ENCODE measurements at regions not wholly inside any gene's neighbourhood (a gene's known extent, or its start where the extent isn't known, plus 50 kb on each side); places are given as distances from the start of the nearest gene placed in this dataset.
"Not testable (repeated sequence)": the region's sequence is repeated elsewhere in the genome, so short reads cannot be mapped to it uniquely, and the experiment has no call there.

GRCh38 chr7:24372961-24373955 is 89.3 kb downstream of the NPY start:
- Histone ChIP-seq H3K4me3 (ENCODE audit: low read length) (no peak overlapping the region), H3K9me3 (ENCODE audit: control insufficient read depth, low read length) (no peaks in the 10 kb centered on the region), H3K4me1 (ENCODE audit: control insufficient read depth, insufficient read depth, low read length) (peaks cover 13% of the 10 kb centered on the region), H3K27me3 (replicated peaks; ENCODE audit: control insufficient read depth, insufficient read depth, low read length) (peaks cover 31% of the 10 kb centered on the region), H3K36me3 (ENCODE audit: control insufficient read depth, insufficient read depth, low read length, severe bottlenecking) (no peaks in the 10 kb centered on the region), H3K9ac (ENCODE audit: low read length) (no peak overlapping the region)
- DNase-seq (ENCODE audit: low read depth): no peak

- H3K9me3 ChIP-seq (ENCODE audit: control insufficient read depth, low read length): no peaks in the 10 kb centered on the region
- no peak overlapping the region for H3K4me3 ChIP-seq (ENCODE audit: low read length)
- peaks cover 22% of the 10 kb centered on the region for H3K27me3 ChIP-seq (replicated peaks; ENCODE audit: control insufficient read depth, insufficient read depth, low read length)
- DNase-seq (ENCODE audit: low read depth): peak; percentile 27
- no peak overlapping the region for H3K9ac ChIP-seq (ENCODE audit: low read length)
- no peaks in the 10 kb centered on the region for H3K4me1 ChIP-seq (ENCODE audit: control insufficient read depth, insufficient read depth, low read length)
- H3K36me3 ChIP-seq (ENCODE audit: control insufficient read depth, insufficient read depth, low read length, severe bottlenecking): no peaks in the 10 kb centered on the region
Measured at GRCh38 chr7:24378871-24379616, 95.1 kb downstream of the NPY start.

- Histone ChIP-seq H3K4me3 (ENCODE audit: low read length) (no peak overlapping the region), H3K9ac (ENCODE audit: low read length) (no peak overlapping the region), H3K4me1 (ENCODE audit: control insufficient read depth, insufficient read depth, low read length) (no peaks in the 10 kb centered on the region), H3K9me3 (ENCODE audit: control insufficient read depth, low read length) (no peaks in the 10 kb centered on the region), H3K27me3 (replicated peaks; ENCODE audit: control insufficient read depth, insufficient read depth, low read length) (peaks cover 4% of the 10 kb centered on the region), H3K36me3 (ENCODE audit: control insufficient read depth, insufficient read depth, low read length, severe bottlenecking) (no peaks in the 10 kb centered on the region)
- peak; percentile 21 for DNase-seq (ENCODE audit: low read depth)
Measured at GRCh38 chr7:24381894-24382505, 98.0 kb downstream of the NPY start.

- H3K9me3 ChIP-seq (ENCODE audit: control insufficient read depth, low read length): no peaks in the 10 kb centered on the region
- no peak overlapping the region for H3K4me3 ChIP-seq (ENCODE audit: low read length)
- H3K4me1 ChIP-seq (ENCODE audit: control insufficient read depth, insufficient read depth, low read length): no peaks in the 10 kb centered on the region
- DNase-seq (ENCODE audit: low read depth): no peak
- peaks cover 4% of the 10 kb centered on the region for H3K27me3 ChIP-seq (replicated peaks; ENCODE audit: control insufficient read depth, insufficient read depth, low read length)
- H3K36me3 ChIP-seq (ENCODE audit: control insufficient read depth, insufficient read depth, low read length, severe bottlenecking): no peaks in the 10 kb centered on the region
- H3K9ac ChIP-seq (ENCODE audit: low read length): no peak overlapping the region
Measured at GRCh38 chr7:24383055-24383454, 99.1 kb downstream of the NPY start.

- H3K4me1 ChIP-seq (ENCODE audit: control insufficient read depth, insufficient read depth, low read length): no peaks in the 10 kb centered on the region
- peaks cover 4% of the 10 kb centered on the region for H3K27me3 ChIP-seq (replicated peaks; ENCODE audit: control insufficient read depth, insufficient read depth, low read length)
- no peak for DNase-seq (ENCODE audit: low read depth)
- no peaks in the 10 kb centered on the region for H3K9me3 ChIP-seq (ENCODE audit: control insufficient read depth, low read length)
- H3K9ac ChIP-seq (ENCODE audit: low read length): no peak overlapping the region
- no peaks in the 10 kb centered on the region for H3K36me3 ChIP-seq (ENCODE audit: control insufficient read depth, insufficient read depth, low read length, severe bottlenecking)
- H3K4me3 ChIP-seq (ENCODE audit: low read length): no peak overlapping the region
Measured at GRCh38 chr7:24384362-24385030, 100.5 kb downstream of the NPY start.

- Histone ChIP-seq H3K9me3 (ENCODE audit: control insufficient read depth, low read length) (no peaks in the 10 kb centered on the region), H3K4me3 (ENCODE audit: low read length) (no peak overlapping the region), H3K9ac (ENCODE audit: low read length) (no peak overlapping the region), H3K27me3 (replicated peaks; ENCODE audit: control insufficient read depth, insufficient read depth, low read length) (peaks cover 19% of the 10 kb centered on the region), H3K36me3 (ENCODE audit: control insufficient read depth, insufficient read depth, low read length, severe bottlenecking) (no peaks in the 10 kb centered on the region), H3K4me1 (ENCODE audit: control insufficient read depth, insufficient read depth, low read length) (no peaks in the 10 kb centered on the region)
- DNase-seq (ENCODE audit: low read depth): no peak
Measured at GRCh38 chr7:24388212-24388611, 104.2 kb downstream of the NPY start.

- H3K27me3 ChIP-seq (replicated peaks; ENCODE audit: control insufficient read depth, insufficient read depth, low read length): peaks cover 19% of the 10 kb centered on the region
- H3K4me3 ChIP-seq (ENCODE audit: low read length): no peak overlapping the region
- DNase-seq (ENCODE audit: low read depth): no peak
- no peaks in the 10 kb centered on the region for H3K4me1 ChIP-seq (ENCODE audit: control insufficient read depth, insufficient read depth, low read length)
- H3K9ac ChIP-seq (ENCODE audit: low read length): no peak overlapping the region
- H3K9me3 ChIP-seq (ENCODE audit: control insufficient read depth, low read length): no peaks in the 10 kb centered on the region
- no peaks in the 10 kb centered on the region for H3K36me3 ChIP-seq (ENCODE audit: control insufficient read depth, insufficient read depth, low read length, severe bottlenecking)
Measured at GRCh38 chr7:24390376-24391157, 106.6 kb downstream of the NPY start.

- no peaks in the 10 kb centered on the region for H3K36me3 ChIP-seq (ENCODE audit: control insufficient read depth, insufficient read depth, low read length, severe bottlenecking)
- DNase-seq (ENCODE audit: low read depth): no peak
- H3K4me1 ChIP-seq (ENCODE audit: control insufficient read depth, insufficient read depth, low read length): no peaks in the 10 kb centered on the region
- peaks cover 19% of the 10 kb centered on the region for H3K27me3 ChIP-seq (replicated peaks; ENCODE audit: control insufficient read depth, insufficient read depth, low read length)
- H3K9me3 ChIP-seq (ENCODE audit: control insufficient read depth, low read length): no peaks in the 10 kb centered on the region
- no peak overlapping the region for H3K9ac ChIP-seq (ENCODE audit: low read length)
- no peak overlapping the region for H3K4me3 ChIP-seq (ENCODE audit: low read length)
Measured at GRCh38 chr7:24392774-24393173, 108.8 kb downstream of the NPY start.

GRCh38 chr7:24395512-24395911 is 111.5 kb downstream of the NPY start:
- H3K36me3 ChIP-seq (ENCODE audit: control insufficient read depth, insufficient read depth, low read length, severe bottlenecking): no peaks in the 10 kb centered on the region
- no peak overlapping the region for H3K4me3 ChIP-seq (ENCODE audit: low read length)
- DNase-seq (ENCODE audit: low read depth): no peak
- H3K9ac ChIP-seq (ENCODE audit: low read length): no peak overlapping the region
- no peaks in the 10 kb centered on the region for H3K9me3 ChIP-seq (ENCODE audit: control insufficient read depth, low read length)
- H3K27me3 ChIP-seq (replicated peaks; ENCODE audit: control insufficient read depth, insufficient read depth, low read length): peaks cover 10% of the 10 kb centered on the region
- no peaks in the 10 kb centered on the region for H3K4me1 ChIP-seq (ENCODE audit: control insufficient read depth, insufficient read depth, low read length)

GRCh38 chr7:24396387-24396786 is 112.4 kb downstream of the NPY start:
- H3K27me3 ChIP-seq (replicated peaks; ENCODE audit: control insufficient read depth, insufficient read depth, low read length); H3K9me3 ChIP-seq (ENCODE audit: control insufficient read depth, low read length); DNase-seq (ENCODE audit: low read depth); H3K4me1 ChIP-seq (ENCODE audit: control insufficient read depth, insufficient read depth, low read length); H3K9ac ChIP-seq (ENCODE audit: low read length); H3K4me3 ChIP-seq (ENCODE audit: low read length); H3K36me3 ChIP-seq (ENCODE audit: control insufficient read depth, insufficient read depth, low read length, severe bottlenecking): not testable (repeated sequence)
